GM21390 (cell line): ENCODE measurements at regions not wholly inside any gene's neighbourhood (a gene's known extent, or its start where the extent isn't known, plus 50 kb on each side); places are given as distances from the start of the nearest gene placed in this dataset.
"Not testable (repeated sequence)": the region's sequence is repeated elsewhere in the genome, so short reads cannot be mapped to it uniquely, and the experiment has no call there.

Experiments used
- ATAC-seq: cut with Tn5 transposase; IDR thresholded peaks from one replicate; pipeline ENCODE4 v1.9.1; 2021; ENCODE audit not compliant: unreplicated experiment

DNA sequence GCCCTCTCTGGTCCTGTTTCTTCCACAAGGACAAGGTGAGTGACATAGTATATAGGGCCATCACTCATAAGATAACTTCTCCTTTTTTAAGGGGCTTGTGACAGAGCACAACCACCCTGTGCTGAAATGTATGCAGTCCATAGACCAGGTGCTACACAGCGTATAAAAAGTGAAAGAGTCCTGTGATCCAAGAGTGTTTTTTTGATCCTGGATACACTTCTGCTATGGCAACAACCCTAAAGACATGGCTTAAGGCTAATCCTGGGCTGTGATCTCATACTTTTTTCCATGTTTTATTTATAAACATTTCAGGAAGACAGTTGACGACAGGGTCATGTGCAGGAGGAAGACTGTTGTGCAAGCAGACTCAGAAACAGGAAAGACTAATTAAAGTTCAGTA lies 400.5 kb upstream of the TCF4 start:
- ATAC-seq: no peak

DNA sequence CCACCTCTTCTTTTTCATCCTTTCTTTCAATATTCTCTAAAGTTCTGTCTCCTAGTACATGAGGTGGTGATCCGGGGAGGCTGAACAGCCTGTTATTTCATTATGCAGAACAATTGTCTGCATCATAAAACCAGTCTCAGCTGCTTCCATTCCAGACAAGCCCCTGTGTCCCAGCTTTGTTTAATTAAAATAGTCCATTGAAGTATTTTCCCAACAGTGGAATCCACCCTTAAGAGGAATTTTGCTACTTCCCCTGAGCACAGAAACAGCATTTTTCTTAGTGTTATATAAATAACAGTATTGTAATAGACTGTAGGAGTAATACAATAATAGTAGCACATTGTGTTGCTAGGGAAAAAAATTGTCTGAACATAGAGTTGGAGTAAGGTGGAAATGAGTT lies 395.4 kb upstream of the TCF4 start:
- ATAC-seq: no peak

GRCh38 chr18:55982992-55983391 lies 395.0 kb upstream of the TCF4 start:
- no peak for ATAC-seq

GRCh38 chr18:55981712-55982475 lies 393.9 kb upstream of the TCF4 start:
- no peak for ATAC-seq

GRCh38 chr18:55974521-55974920 lies 386.5 kb upstream of the TCF4 start:
- ATAC-seq: no peak

DNA sequence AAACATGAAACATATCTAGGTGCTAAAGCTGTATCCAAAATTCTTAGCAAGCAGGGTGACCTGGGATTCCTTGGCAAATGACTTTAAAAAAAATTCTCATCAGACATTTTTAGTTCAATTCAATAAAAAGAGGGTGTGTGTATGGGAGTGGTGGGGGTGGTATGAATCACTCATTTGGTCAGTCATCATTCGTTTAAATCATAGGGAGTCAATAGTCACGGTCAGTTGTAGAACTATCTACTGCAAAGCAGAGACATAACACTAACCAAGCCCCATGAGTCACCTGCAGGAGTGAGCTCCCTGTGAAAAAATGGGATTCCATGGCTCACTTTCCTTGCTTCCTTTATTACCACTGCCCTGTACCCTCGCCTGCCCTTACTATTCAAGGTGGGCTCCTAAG lies 380.6 kb upstream of the TCF4 start:
- no peak for ATAC-seq

DNA sequence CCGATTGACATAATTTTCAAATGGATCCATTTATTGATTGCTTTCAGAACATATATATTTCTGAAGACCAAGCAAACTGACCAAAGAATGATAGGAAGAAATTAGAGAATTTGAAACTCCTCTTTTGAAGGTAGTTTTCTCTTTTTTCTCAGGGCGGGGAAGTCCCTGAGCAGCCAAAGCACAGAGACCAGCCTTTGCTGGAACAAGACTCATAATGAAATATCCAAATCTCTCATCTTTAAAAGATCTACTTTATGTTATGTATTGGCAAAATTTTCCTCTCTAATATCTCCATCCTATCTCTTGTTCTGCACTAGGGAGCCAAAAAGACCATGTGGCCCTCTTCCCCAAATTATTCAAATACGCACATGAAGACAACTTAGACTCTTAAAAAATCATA lies 379.0 kb upstream of the TCF4 start:
- ATAC-seq: no peak

DNA sequence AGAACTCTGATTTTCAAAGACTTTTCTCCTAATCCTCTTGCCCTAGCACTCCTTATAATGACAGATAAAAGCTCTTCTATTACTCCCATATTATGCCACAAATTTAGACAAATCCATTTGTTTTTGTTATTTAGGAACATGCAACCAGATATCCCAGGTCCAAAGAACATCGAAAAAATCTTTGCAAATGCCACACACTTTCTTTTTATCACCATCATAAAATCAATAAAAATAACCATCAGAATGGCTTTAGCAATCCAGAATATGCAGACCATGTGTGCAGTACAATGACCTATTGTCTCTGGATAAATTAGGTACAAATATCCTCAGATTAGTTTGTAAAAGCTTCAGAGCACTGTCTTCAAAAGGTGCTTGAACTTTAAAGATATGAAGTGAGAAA lies 376.2 kb upstream of the TCF4 start:
- no peak for ATAC-seq

GRCh38 chr18:55953326-55953725 lies 365.3 kb upstream of the TCF4 start:
- ATAC-seq: no peak

DNA sequence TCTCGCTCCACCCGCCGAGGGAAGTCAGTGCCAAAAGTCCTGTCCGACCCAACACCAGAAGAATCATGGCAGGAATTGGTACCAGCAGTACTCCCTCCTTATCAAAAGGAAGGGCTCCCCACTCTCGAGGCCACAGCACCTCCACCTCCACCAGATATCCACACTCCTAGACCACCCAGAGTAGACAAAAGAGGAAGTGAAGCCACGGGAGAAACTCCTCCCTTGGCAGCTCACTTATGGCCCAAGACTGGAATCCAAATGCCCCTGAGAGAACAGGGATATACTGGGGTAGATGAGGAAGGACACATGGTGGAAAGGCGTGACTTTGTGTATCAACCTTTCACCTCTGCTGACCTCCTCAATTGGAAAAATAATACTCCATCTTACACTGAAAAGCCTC lies 363.7 kb upstream of the TCF4 start:
- ATAC-seq: not testable (repeated sequence)

GRCh38 chr18:55950379-55951166 lies 362.6 kb upstream of the TCF4 start:
- no peak for ATAC-seq

DNA sequence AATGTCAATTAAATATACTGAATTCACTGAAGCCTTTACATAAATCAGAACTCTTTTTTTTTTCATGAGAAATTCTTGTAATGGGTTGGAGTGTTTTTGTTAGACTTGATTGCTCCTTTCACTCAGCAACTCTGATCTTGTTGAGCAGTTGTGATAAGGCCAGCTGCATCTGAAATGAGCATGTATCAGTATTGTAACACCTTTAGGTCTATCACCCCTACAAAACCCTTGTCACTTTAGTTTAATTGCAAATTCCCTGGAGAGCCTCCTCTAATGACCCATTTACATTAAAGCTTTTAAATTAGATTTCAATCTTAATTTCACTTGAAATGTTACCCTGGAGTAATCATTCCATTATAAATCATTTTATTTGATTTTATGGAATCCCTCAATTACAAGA lies 346.8 kb upstream of the TCF4 start:
- ATAC-seq: no peak

DNA sequence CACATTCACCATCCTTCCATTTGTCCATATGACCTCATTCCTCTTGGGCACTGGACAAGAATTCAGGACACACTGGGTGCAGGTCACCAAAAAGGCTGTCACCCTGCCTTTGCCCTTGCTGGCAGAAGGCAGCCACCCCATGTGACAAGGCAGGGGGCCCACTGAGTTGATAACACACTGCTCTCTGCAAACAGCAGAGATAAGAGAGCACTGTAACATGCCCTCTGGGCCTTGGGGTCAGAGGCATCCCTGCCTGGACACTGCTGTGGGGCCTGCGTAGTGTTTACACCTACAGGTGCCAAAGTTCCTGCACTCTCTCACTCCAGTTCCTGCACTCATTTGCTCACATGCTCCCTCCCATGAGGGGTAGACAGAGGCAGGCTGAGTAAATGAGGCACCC lies 344.7 kb upstream of the TCF4 start:
- no peak for ATAC-seq

- no peak for ATAC-seq
Observed at GRCh38 chr18:55927831-55928230, 339.8 kb upstream of the TCF4 start.

DNA sequence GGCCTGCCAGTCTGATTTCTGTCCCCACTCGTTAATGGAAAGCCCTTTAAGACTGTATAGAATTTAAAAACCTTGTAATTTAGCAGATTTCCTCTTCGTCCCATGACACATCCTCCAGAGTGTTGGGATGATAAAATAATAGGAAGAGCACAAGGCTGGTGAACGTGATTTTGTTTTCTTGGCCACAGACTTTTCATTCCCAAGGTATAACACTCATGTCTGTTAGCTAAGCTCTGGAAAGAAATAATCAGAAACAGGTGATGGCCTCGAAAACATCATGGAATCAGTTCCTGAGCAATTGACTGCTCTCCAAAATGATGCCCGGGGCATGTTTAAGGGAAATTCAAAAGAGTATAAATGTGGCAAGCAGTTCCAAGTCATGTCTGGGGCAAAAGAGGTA lies 337.8 kb upstream of the TCF4 start:
- ATAC-seq: no peak

- no peak for ATAC-seq
Observed at GRCh38 chr18:55920063-55920462, 332.1 kb upstream of the TCF4 start.

DNA sequence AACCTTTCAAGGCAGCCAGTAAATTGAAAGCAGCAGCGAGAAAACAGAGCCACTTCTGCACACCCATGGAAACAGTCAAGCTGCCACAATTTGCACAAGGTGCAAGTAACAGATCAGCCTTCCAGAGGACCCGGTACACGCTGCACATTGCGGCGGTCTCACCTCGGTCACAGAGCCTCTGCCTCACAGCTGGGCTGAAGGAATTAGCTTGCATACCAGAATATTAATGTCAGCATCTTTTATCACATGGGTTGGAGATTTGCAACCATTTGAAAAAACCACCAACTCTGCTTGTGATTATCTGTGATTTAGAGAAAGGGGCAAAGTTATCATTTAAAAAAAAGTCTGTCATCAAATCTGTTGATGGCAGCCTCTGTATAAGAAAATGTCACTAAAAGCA lies 330.5 kb upstream of the TCF4 start:
- no peak for ATAC-seq

DNA sequence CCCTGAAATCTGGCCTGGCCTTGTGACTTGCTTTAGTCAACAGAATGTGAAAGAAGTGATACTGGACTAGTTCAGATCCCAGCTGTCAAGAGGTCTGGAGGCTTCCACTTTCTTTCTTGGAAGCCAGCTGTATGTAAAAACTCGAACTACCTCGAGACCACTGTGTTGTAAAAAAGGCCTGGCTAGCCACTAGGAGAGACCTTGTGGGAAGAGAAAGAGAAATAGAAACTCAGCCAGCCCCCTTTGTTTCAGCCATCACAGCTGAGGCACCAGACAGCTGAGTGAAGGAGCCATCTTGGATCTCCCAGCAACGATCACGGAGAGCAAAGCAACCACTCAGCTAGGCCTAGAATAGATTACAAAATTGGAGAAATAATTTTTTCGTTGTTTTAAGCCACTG lies 324.9 kb upstream of the TCF4 start:
- no peak for ATAC-seq

GRCh38 chr18:55912071-55912470 lies 324.1 kb upstream of the TCF4 start:
- ATAC-seq: no peak

DNA sequence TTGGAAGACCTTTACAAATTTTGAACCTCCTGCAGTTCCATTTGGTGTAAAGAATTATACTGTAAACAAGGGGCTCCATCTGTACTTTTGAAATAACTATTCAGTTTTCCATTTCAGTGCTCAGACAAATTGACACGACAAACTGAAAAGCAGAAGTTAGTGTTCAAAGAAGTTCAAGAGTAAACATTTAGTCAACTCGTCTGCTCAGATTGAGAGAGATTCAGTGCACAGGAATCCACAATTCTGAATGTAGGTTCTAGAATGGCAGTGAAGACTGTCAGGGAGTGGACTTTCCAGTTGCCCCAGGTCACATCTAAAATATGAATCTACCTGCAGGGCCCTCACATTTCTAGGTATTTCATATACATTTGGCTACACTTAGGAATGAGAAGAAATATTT lies 322.3 kb upstream of the TCF4 start:
- ATAC-seq: no peak

- ATAC-seq: no peak
Observed at GRCh38 chr18:55908901-55909366, 320.9 kb upstream of the TCF4 start.

DNA sequence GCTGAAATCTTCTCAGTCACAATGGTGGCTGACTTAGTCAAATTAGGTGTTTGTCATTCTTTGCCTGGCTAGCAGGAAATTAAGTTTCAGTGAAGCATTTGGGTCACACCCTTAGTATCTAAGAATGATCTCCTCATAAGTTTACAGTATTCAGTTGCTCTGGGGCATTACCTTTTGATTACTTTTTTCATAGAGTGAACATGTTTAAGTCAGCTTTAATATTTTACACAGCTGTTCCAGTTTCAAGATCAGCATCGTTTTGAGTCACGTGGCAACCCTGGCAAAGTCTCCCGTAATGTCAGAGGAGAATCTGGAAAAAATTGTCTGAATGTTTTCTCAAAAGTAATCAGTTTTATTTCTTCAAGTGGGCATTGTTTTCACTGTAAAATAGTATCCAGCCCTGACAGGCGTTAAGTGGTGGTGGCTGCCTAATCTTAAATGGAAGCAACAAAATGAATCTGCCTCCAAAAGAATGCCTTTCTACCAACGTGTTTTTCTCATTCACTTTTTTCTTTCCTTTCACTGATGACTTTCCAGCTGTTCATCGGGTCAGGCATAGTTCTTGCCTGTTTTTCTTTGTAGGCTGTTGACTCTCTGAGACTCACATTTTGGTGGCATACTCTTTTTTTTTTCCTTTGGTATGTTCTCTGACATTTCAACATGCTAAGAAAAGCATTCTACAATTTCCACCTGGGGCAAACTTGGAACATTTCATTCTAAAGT lies 319.6 kb upstream of the TCF4 start:
- no peak for ATAC-seq
